ENCODE measurements at regions not wholly inside any gene's neighbourhood (a gene's known extent, or its start where the extent isn't known, plus 50 kb on each side); places are given as distances from the start of the nearest gene placed in this dataset.

DNA sequence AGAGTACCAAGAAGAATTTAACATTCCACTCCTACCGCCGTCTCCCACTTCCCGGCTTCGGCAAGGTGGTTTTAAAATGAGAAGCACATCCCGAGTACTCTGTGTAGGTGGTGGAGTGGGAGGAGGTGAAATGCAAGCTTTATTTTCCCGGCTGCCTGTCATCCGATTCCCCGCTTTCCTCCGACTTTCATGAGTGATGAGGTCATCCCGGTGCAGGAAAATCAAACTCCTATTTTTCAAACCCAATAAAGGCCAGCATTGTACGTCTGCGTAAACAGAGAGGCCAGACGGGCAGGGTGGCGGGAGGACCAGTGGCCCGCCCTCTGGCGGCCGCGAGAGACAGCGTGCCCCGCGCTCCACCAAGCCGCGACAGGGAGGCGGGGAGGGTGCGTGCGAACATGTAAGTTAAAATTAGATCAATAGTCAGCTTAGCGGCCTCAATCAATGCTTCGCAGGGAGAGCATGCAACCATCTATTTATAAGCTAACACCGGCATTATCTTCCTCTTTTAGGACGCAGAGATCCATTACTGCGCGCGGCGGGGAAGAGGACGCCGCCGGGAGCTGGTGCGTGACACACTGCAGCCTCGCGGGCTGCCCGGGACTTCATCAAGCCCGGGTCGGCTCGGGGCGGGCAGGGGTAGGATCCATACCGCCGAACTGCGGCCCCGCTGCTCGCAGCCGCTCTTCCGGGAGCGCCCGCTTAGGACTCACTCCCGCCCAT lies 163.3 kb downstream of the CD47 start:
- H3K4me1 Mint-ChIP-seq (ENCODE audit: low read depth), result peaks cover 9% of the 10 kb centered on the region
- DNase-seq (peak; percentile 79), ATAC-seq (peak; percentile 96)
- CTCF ChIA-PET, result interaction anchor here (0.6 to 6.6 kb wide), 66 partner anchors 8 to 550 kb away, joined by 3 to 61 read pairs (median 4); partner anchors contain the start of gene IFT57
- H3K36me3 Mint-ChIP-seq (ENCODE audit: low read depth), result no peaks in the 10 kb centered on the region
- H3K27me3 Mint-ChIP-seq, result peaks cover 6% of the 10 kb centered on the region
- peak overlapping the region; percentile 32 for H3K27ac Mint-ChIP-seq
- H3K4me3 Mint-ChIP-seq, result peak overlapping the region; percentile 75
- TF ChIP-seq, protein P1, sequence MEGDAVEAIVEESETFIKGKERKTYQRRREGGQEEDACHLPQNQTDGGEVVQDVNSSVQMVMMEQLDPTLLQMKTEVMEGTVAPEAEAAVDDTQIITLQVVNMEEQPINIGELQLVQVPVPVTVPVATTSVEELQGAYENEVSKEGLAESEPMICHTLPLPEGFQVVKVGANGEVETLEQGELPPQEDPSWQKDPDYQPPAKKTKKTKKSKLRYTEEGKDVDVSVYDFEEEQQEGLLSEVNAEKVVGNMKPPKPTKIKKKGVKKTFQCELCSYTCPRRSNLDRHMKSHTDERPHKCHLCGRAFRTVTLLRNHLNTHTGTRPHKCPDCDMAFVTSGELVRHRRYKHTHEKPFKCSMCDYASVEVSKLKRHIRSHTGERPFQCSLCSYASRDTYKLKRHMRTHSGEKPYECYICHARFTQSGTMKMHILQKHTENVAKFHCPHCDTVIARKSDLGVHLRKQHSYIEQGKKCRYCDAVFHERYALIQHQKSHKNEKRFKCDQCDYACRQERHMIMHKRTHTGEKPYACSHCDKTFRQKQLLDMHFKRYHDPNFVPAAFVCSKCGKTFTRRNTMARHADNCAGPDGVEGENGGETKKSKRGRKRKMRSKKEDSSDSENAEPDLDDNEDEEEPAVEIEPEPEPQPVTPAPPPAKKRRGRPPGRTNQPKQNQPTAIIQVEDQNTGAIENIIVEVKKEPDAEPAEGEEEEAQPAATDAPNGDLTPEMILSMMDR (IDR thresholded peaks at IDR 0.05), result peak; percentile 94
- POLR2A ChIA-PET, result interaction anchor here (0.6 to 1.3 kb wide), 5 partner anchors 11 to 219 kb away, joined by 3 to 6 read pairs (median 4); no protein-coding TSS in a partner anchor
- no peaks in the 10 kb centered on the region for H3K9me3 Mint-ChIP-seq
- intact Hi-C loops (cut with micrococcal nuclease), result no loop called here

DNA sequence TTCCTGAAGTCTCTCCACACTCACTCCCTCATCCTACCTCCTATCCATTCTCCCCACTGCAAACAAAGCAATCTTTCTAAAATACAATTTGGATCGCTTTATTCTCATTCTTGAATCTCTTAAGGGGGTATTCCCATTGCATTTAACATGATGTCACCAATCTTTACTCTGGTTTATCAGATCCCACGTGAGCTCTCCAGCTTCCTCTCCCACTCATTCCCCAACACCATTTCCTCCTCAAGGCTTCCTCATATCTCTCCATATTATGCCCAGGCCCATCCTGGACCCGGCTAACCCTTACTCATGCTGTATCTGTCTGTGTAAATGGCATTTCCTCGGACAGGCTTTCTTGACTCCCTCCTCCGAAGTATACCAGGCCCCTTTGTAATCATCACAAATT lies 165.0 kb downstream of the CD47 start:
- Mint-ChIP-seq H3K4me1 (ENCODE audit: low read depth) (peaks cover 9% of the 10 kb centered on the region), H3K4me3 (no peak overlapping the region), H3K9me3 (no peaks in the 10 kb centered on the region), H3K27ac (no peak overlapping the region), H3K36me3 (ENCODE audit: low read depth) (no peaks in the 10 kb centered on the region), H3K27me3 (peaks cover 6% of the 10 kb centered on the region)
- TF ChIP-seq, protein P1 (IDR thresholded peaks at IDR 0.05), result no peak
- CTCF ChIA-PET, result interaction anchor here (1.1 to 6.6 kb wide), 5 partner anchors 9 to 30 kb away, joined by 3 to 61 read pairs (median 8); no protein-coding TSS in a partner anchor
- POLR2A ChIA-PET, result interaction anchor here (0.6 to 1.1 kb wide), 2 partner anchors 115 to 1806 kb away, joined by 3 read pairs; no protein-coding TSS in a partner anchor
- intact Hi-C loops (cut with micrococcal nuclease), result no loop called here
- no peak for DNase-seq
- ATAC-seq, result no peak

DNA sequence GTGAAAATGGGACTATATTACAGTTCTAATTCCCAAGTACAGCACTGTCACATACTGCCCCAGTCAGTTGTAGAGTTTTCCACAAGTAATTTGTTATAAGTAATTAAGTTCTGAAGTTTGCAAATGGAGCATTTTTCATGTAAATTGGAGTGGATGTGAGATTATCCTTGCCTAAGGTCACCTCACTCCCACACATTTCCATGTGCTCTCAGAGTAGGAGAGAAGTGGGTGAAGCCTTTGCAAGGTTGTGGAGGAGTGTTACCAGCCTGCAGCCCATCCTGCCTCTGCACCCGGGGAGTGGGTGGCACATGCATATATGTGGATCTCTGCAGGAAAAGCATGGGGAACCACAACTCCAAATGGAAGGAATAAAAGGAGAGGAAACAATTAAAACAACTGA lies 169.8 kb downstream of the CD47 start:
- intact Hi-C loops (cut with micrococcal nuclease), result no loop called here
- TF ChIP-seq, protein P1 (IDR thresholded peaks at IDR 0.05), result no peak
- DNase-seq, result no peak
- H3K27me3 Mint-ChIP-seq, result peaks cover 12% of the 10 kb centered on the region
- H3K4me1 Mint-ChIP-seq (ENCODE audit: low read depth), result no peaks in the 10 kb centered on the region
- H3K36me3 Mint-ChIP-seq (ENCODE audit: low read depth), result no peaks in the 10 kb centered on the region
- ChIA-PET CTCF (no interaction called here), POLR2A (no interaction called here)
- H3K27ac Mint-ChIP-seq, result no peak overlapping the region
- no peaks in the 10 kb centered on the region for H3K9me3 Mint-ChIP-seq
- ATAC-seq, result no peak
- H3K4me3 Mint-ChIP-seq, result no peak overlapping the region

DNA sequence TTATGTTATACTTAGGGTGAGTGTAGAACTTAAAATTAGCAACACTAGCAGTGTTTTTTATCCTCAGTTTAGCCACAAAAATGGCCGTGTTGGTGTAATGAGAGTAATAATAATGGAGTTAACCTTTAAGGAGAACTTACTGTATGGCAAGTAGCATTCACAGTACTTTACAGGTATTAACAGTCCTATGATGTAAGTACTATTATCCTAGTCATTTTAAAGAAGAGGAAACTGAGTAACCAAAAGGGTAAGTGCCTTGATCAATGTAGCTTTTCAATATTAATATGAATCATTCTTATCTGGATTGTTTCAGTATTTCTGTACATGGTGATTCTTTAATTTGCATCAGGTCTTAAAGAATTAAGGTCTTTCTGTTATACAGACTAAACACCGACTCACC lies 170.3 kb downstream of the CD47 start:
- H3K36me3 Mint-ChIP-seq (ENCODE audit: low read depth), result no peaks in the 10 kb centered on the region
- no peak overlapping the region for H3K4me3 Mint-ChIP-seq
- ChIA-PET POLR2A (no interaction called here), CTCF (no interaction called here)
- DNase-seq (no peak), ATAC-seq (no peak)
- H3K27ac Mint-ChIP-seq, result no peak overlapping the region
- TF ChIP-seq, protein P1 (IDR thresholded peaks at IDR 0.05), result no peak
- intact Hi-C loops (cut with micrococcal nuclease), result no loop called here
- H3K9me3 Mint-ChIP-seq, result no peaks in the 10 kb centered on the region
- H3K4me1 Mint-ChIP-seq (ENCODE audit: low read depth), result no peaks in the 10 kb centered on the region
- peaks cover 12% of the 10 kb centered on the region for H3K27me3 Mint-ChIP-seq

DNA sequence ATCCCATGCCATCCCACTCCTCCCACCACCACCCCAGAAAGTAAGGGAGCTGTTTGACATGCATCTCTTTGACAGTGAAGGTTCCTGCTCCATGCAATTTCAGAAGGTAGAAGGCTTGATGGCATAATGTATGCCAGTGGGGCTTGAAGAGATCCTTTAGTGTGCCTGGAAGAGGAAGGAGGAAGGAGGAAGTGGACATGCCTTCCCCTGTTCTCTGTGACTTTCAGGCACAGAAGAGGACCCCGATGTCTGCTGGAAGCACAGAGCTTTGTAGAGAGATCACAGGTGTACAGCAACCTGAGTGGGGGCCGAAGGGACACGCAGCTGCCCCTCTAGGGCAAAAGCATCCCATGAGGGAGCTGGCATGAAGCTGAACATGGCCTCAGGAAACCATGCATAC lies 171.6 kb downstream of the CD47 start:
- ChIA-PET CTCF (interaction anchor here (0.7 to 1.2 kb wide), 2 partner anchors 8 to 27 kb away, joined by 3 read pairs; no protein-coding TSS in a partner anchor), POLR2A (interaction anchor here (1.0 kb wide), 1 partner anchor 133 kb away, joined by 3 read pairs; no protein-coding TSS in a partner anchor)
- no peak overlapping the region for H3K4me3 Mint-ChIP-seq
- no peak overlapping the region for H3K27ac Mint-ChIP-seq
- no peaks in the 10 kb centered on the region for H3K9me3 Mint-ChIP-seq
- ATAC-seq (no peak), DNase-seq (no peak)
- no peaks in the 10 kb centered on the region for H3K36me3 Mint-ChIP-seq (ENCODE audit: low read depth)
- no peaks in the 10 kb centered on the region for H3K4me1 Mint-ChIP-seq (ENCODE audit: low read depth)
- intact Hi-C loops (cut with micrococcal nuclease), result no loop called here
- H3K27me3 Mint-ChIP-seq, result peaks cover 15% of the 10 kb centered on the region
- TF ChIP-seq, protein P1 (IDR thresholded peaks at IDR 0.05), result no peak
